ENCODE measurements at regions not wholly inside any gene's neighbourhood (a gene's known extent, or its start where the extent isn't known, plus 50 kb on each side); places are given as distances from the start of the nearest gene placed in this dataset.

DNA sequence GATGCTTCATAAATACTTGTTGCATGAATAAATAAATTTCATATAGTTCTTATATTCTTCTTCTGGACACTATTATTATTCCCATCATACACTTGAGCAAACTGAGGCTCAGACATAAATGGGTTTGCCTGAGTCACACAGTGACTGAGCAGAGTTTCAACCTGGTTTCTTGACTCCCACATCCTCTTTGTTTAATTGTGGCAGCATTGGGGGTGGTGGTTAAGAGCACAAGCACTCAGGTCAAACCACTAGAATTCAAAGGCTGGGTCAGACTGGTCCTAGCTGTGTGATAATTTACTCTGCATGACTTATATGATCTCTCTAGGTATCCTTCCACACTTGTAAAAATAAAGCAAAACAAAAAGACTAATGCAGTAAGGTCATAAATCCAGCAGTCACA lies 274.9 kb upstream of the SRRM4 start:
- no peak for DNase-seq

DNA sequence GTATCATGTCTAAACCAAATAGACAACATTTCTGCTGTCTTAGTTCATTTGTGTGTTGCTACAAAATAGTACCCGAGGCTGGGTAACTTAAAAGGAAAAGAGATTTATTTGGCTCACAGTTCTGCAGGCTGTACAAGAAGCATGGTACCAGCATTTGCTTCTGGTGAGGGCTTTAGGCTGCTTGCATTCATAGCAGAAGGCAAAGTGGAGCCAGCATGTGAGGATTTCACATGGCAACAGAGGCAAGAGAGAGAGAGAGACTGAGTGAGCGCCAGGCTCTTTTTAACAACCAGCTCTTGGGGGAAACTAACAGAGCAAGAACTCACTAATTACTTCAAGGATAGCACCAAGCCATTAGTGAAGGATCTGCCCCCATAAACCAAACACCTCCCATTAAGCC lies 271.4 kb upstream of the SRRM4 start:
- no peak for DNase-seq

DNA sequence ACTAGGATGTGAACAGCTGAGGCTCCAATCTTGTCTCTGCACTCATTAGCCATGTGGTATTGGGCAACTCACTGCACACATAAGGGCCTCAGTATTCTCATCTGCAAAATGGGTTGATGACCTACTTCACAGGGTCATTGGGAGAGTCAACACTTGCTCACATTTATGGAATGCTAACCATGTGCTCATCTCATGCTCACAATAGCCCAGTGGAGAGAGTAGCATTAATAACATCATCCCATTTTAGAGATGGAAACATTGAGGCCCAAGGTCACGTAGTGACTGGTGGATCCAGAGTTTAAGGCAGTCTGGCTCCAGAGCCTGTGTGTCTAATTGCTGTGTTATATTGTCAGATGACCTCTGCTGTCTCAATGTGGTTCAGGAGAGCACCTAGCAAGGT lies 270.2 kb upstream of the SRRM4 start:
- no peak for DNase-seq

DNA sequence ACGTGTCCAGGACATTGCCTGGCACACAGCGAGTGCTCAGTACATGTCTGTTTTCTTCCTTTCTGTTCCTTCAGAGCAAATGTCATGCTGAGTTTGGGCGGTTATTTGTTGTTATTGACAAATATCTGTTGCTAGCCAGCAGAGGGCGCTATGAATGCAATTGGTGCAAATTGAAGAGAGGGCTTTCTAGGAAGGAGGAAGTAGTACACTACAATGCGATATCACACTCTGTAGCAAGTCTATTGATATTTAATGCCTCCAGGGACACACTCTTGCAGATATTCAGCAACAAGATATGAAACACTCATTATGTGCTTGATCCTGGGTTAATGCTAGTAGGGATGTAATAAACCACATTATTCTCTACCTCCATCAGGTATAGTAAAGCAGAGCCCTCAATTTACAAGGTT lies 267.3 kb upstream of the SRRM4 start:
- peak in 1 of 2 experiments; percentile 29 for DNase-seq

DNA sequence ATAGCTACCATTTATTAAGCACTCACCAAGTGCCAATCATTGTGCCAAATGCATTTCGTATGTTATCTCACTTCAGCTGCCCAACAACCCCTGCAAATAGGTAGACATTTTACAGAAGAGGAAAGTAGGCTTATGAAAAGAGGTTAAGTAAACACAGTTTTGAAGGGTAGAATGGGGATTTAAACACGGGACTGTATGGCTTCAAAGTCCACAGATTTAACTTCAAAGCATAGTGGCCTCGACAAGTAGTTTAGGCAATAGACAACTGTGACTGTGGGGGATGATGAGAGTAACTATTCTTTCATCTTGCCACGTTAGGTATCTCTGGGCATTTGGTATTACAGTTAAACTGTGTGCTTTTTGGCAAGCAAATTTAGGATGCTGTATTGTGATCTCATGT lies 266.8 kb upstream of the SRRM4 start:
- DNase-seq = no peak

DNA sequence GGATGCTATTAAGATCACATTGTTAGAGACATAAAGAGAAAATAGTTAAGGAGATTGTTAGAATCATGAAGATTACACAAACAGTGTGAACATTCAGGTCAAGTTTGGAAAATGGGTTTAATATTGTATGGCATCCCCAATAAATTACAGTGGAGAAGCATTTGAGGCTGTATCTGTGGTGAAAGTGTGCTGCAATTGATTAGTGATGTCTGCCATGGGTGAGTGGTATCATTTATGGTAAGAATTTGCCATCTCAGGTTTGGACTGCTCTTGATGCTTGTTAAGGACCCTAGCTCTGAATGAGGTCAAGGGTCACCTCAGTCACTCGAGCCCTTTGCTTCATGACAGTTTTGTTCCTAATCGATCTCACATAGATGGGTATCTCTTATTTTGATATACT lies 265.7 kb upstream of the SRRM4 start:
- DNase-seq = no peak

DNA sequence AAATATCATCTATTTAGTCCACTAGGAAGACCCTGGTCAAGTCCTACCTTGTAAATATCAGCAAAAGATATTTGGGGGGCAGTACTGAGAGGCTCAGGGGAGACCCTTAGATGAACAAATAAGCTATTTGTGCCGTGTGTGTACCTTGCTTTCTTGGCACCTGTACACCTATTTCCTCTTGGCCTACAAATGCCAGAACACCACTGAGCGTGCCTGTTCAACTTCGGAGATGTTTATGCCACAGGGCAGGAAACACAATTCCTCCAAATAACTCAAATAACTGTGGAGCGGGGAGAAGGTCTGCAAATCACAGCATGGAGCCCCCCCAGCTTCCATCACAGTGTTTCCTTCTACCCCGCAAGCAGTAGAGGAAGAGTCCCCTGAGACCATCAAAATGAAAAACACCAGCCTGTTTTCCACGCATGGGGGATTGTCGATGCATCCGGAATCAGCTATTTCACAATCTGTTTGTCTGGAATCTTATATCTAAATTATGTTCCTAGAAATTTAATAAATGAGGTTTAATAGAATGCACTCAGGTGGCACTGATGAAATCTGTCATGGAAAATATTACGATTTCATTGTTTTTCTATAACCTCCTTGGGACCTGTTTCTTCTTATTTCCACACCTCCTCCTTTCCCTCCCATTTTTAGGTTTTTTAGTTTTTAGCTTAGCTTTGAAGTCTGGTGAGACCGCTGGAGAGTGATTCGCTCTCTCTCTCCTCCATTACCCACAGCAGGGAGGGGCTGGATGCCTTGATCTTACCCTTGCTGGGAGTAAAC lies 254.0 kb upstream of the SRRM4 start:
- DNase-seq = no peak

DNA sequence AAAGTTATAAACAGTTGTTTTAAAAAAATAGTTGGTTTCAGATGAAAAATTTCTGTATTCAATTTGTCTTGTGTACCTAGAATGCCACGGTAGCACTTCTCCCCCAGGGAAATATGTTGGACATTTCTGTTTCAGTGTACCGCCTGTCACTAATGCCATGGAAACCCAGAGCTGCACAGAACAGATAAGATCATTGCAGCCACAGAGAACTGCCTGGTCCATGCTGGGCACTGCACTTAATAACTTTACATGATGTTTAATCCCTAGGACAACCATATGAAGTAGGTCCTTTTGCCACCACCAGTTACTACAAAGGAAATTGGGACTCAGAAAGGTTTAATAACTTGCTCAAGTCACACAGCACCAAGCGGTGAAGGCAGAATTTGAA lies 253.4 kb upstream of the SRRM4 start:
- no peak for DNase-seq

DNA sequence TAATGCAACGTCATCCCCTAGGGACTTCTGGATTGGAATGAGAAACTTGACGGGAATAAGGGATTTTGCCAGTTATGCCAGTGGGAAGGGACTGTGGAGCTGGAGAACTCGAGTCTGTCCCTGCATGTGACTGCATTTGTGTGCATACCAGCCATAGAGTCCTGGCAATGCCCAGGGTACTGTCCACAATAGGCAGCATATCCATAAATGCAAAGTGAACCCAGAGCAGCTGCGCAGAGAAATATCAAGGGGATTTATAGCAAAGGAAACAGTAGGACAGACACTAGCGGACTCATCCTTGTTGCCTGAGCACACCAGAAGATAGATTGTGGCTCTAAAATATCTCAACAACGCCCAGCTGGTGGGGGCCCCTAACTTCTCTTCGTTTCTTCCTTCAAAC lies 247.1 kb upstream of the SRRM4 start:
- no peak for DNase-seq

DNA sequence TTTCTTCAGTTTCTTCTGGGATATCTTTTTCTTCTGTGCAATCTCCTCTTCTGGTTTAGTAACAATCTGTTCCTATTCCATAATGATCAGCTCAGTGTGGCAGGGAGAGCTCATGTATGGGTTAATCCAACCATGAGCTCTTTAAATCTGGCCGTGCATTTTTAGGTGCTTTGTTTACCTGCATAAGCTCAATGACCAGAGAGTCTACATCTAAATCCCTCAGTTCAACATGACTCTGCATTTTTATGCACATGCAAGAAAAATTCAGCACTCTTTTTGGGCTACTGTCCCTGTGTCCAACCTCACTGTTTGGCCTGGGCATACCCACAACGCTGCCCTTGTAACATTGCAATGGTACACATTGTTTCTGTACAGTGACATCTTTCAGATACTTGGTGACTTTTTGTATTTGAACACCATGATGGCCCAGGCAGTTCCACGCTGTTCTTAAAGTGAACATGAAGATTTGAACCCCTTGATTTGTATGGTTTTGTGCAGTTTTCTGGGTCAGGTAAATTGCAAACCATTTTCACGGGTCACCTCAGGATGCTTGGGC lies 243.3 kb upstream of the SRRM4 start:
- no peak for DNase-seq

DNA sequence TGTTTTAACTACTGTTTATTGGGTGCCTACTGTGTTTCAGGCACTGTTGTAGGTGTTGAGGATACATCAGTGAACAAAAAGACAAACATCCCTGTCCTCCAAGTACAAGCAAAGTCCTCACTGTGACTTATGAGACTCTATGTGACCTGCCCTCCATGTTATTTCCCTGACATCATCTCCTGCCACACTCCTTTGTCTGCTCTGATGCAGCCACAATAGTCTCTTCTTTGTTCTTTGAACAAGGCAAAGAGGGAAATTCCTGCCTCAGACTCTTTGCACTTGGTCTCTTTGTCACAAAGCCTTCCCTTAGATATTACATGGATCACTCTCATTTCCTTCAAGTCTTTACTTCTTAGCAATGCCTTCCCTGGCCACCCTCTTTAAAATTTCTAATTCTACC lies 240.1 kb upstream of the SRRM4 start:
- DNase-seq = no peak

DNA sequence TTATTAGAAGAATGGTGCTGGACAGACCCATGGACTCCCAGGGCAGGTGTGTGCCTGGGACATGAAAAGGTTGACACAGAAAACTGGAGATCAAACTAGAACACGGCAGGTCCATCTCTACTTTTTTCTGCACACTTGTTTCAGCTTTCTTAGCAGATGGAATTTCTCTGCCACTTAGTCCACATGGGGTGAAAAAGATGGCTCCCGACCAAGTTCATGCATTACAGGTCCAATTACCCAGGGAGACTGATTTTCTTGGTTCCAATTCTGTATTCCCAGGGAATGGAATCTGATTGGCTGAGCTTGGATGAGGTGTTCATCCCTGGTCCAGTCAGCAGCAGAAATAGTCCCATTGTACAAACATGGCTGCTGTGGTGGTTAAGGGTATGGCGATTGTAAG lies 238.9 kb upstream of the SRRM4 start:
- no peak for DNase-seq

DNA sequence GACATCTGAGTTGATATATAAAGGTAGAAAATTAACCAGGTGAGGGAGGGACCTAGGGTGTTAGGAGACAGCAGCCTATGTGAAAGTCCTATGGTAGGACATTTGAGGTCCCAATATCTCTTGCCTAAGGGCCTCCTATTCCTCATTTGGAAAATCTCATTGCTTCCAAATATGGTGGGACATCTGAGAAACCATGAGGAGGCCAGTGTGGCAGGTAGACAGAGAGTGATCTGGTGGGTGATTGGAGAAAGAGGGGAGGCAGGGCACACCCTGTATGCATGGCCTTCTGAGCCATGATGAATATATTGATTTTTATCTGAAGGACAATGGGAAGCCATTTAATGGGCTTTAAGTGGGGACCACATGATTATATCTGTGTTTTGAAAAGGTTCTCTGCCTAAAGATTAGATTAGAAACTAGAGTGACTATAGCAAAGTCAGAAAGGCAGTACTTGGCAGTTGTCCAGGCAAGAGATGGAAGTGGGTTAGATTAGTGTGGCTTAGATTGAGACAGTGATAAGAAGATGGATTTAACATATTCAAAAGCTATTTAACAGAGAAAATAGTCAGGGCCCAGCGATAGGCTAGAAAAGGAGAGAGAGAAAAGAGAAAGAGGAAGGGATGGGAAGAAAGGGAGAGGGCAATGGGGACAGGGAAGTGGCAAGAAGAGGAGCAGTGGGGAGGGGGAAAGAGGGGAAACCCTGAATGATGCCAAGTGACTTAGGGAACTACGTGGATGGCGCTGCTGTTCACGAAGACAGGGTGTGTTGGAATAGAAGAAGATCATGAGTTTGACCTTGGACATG lies 237.2 kb upstream of the SRRM4 start:
- DNase-seq = no peak

DNA sequence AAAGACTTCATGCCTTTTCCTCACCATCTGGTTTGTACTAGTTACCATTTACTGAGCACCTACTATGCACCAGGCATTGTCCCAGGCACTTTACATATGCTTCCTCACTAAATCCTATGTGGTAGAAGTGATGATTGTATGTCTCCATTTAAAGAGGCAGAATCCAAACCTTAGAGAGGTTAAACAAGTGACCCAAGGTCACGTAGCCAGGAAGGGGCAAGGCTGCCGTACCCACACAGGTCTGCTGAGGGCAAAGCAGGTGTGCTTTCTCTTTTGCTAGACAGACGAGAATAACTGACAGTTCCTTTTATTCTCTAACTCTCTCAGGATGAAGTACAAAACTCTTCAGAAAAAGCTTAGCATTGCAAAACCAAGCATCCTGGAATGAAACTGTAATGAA lies 235.2 kb upstream of the SRRM4 start:
- no peak for DNase-seq

DNA sequence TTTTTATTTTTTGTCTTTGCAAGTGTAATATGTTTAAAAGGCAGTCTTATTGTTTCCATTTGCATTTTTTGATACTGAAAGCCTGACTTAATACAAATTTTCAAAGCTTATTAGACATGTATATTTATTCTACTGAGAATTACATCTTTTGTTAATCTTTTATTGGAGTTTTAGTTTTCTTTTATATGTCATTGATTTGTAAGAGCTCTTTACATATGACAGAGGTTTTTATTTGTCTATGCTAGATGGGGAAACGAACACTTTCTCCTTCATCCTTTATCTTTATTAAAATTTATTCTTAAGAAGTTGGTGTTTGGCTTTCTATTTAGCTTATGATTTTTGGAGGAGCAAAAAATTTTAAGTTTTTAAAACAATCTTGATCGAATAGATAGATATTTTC lies 234.4 kb upstream of the SRRM4 start:
- DNase-seq = no peak

DNA sequence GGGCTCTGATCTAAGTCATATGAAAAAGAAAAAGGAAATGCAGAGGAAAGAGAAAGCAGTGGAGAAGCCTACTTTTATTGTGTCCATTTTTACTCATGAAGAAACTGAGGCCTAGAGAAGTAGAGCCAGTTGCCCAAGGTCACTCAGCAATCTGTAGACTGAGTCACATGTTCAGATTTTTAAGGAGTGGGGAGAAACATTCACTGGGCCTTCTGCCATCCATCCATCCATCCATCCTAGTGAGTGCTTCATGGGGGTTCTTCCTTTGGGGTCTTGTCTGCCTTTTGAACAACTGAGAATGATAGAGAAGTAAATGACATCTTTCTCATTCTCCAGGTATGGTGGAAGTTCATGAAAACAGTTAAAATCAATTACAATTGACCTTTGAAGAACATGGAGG lies 233.6 kb upstream of the SRRM4 start:
- DNase-seq = no peak

DNA sequence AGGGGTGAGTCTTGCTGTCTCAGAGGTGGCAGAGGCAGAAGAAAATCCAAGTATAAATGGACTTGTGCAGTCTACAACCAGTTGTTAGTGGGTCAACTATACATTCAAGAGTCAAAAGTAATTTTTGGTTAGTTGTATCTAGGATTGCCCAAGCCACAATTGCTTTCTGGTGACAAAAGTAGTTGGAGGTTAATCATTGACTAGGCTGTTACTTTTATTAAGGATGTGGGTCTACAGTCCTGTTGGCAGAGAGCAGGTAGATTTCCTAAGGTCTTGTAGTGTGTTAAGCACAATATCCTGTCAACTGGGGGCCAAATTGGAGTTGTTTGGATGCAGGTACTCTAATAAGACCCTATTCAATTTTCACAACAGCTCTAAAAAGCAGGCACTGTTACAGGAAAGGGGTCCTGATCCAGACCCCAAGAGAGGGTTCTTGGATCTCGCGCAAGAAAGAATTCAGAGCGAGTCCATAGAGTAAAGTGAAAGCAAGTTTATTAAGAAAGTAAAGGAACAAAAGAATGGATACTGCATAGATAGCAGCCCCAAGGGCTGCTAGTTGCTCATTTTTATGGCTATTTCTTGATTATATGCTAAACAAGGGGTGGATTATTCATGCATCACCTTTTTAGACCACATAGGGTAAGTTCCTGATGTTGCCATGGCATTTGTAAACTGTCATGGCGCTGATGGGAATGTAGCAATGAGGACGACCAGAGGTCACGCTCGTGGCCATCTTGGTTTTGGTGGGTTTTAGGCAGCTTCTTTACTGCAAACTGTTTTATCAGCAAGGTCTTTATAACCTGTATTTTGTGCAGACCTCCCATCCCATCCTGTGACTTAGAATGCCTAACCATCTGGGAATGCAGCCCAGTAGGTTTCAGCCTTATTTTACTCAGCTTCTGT lies 232.6 kb upstream of the SRRM4 start:
- DNase-seq = no peak

DNA sequence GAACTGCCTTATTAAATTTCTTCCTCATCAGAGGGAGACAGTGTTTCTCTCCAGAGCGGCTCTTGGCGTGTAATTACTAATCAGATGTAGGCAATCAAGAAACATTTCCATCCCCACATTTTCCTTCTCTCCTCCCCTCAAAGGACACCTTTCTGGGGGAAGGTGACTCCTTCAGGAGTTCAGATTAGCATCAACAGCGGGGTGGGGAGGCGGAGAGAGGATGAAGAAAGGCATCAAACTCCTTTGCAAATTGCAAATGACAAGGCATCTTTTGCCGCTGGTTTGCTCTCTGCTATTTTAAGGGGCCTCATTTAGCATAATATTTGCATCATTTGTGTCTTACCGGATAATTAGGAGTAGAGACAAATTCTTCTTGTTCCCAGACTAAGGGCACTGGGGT lies 231.7 kb upstream of the SRRM4 start:
- no peak for DNase-seq

DNA sequence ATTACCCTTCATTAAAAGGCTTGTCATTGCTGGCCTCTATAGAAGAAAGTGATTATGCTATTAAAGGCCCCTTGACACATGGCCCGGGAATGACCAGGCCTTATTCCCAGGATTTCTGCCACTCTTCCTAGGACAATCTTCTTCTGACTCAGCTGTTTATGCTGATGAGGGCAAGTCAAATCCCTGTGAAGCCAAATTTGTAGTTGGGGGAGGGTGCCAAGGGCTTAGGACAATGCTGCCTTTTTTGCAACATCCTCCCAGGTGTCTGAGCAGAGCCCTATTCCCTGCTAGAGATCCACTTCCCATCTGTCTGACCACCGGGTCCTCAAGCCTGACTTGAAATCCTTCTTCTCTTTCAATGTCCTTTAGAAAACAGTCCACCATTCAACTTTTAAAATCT lies 230.7 kb upstream of the SRRM4 start:
- DNase-seq = no peak

DNA sequence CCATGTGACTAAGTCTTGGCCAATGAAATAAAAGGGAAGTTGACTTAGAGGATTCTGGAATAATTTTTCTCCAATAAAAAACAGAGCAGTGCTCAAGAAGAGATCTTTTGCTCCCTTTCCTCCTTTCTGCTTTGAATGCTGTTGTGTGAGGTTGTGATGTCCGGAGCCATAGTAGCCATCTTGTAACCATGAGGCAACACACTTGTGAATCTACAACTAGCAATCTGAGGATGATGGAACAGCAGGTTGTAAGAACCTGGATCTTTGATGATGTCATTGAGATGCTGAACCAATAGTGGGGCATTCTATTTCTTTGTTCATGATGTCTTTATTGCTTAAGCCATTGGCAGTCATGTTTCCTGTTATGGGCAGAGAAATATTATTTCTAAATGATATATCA lies 230.0 kb upstream of the SRRM4 start:
- DNase-seq = no peak

DNA sequence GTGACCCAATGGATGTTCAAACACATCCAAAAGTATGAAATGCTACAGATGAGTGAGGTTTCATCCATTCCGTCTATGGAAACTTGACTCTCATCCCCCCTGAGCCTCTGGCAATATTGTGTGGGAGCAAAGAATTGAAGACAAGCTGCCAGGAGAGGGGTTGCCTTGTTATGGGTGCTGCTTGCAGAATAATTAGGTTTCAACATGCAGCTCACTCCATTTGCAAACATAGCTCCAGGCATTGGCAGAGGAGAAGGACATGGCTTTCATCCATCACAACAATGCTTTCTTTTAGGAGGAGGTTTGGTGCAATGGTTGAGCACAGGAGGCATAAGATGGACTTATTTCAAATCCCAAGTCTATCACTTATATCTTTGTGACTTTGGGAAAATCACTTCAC lies 220.7 kb upstream of the SRRM4 start:
- DNase-seq = no peak

DNA sequence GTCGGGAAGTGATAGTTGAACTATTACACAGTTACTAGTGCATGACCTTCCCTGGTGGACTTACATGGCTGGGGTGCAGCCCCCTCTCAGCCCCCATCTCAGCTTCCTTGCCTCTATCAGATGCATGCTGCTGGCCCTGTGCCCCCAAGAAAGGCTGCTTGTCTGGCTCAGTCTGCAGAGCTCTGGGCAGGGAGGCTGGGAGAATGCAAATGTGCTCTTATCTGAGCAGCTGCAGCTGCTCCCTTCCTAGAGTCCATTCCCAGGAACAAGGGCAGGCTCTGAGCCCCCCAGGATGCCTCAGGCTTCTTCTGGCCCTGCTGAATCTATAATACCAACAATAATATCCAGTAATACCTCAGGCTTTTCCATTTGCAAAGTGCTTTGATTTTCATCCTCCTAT lies 218.1 kb upstream of the SRRM4 start:
- no peak for DNase-seq

All from SW 1271 (cell line).